OCI-LY1 (cell line): ENCODE measurements at regions not wholly inside any gene's neighbourhood (a gene's known extent, or its start where the extent isn't known, plus 50 kb on each side); places are given as distances from the start of the nearest gene placed in this dataset.

ENCODE experiments used
- CTCF ChIP-seq: fragments of 200-600 bp; sonication (generic), shearing (Covaris generic); IDR thresholded peaks from 2 replicates; pipeline ENCODE4 v1.5.1; 2017; ENCODE audit warnings: mild to moderate bottlenecking, antibody characterized with exemption, low read length, moderate library complexity, mixed read lengths
- EZH2 ChIP-seq: fragments of 200-600 bp; sonication (generic), shearing (Covaris generic); IDR thresholded peaks from 2 replicates; pipeline ENCODE4 v1.8.0; 2017; ENCODE audit warnings: borderline replicate concordance, mixed run types, mild to moderate bottlenecking, antibody characterized with exemption, low read length, moderate library complexity, mixed read lengths

- TF ChIP-seq CTCF (no peak), EZH2 (no peak)
Observed at GRCh38 chr18:55069497-55069896, 110.2 kb upstream of the CCDC68 start.
